BLaER1 treated with 17β-estradiol and CSF1 and Interleukin-3, amounts not matched to agents 10 nM and 100 nM (cell line): ENCODE measurements at regions not wholly inside any gene's neighbourhood (a gene's known extent, or its start where the extent isn't known, plus 50 kb on each side); places are given as distances from the start of the nearest gene placed in this dataset.
"Not testable (repeated sequence)": the region's sequence is repeated elsewhere in the genome, so short reads cannot be mapped to it uniquely, and the experiment has no call there.

Source experiments
- H3K27ac ChIP-seq, 11 experiments: shearing (Covaris generic); formaldehyde crosslinking; 2 replicates each; pipeline ENCODE4 v1.8.1; 2022
- H3K27me3 ChIP-seq, 11 experiments: shearing (Covaris generic); formaldehyde crosslinking; 2 replicates each; pipeline ENCODE4 v1.8.1; 2022
- H3K36me3 ChIP-seq, 11 experiments: shearing (Covaris generic); formaldehyde crosslinking; 2 replicates each; pipeline ENCODE4 v1.8.1; 2022
- H3K4me1 ChIP-seq, 10 experiments: shearing (Covaris generic); formaldehyde crosslinking; 2 replicates each; pipeline ENCODE4 v1.8.1; 2022
- H3K4me2 ChIP-seq, 11 experiments: shearing (Covaris generic); formaldehyde crosslinking; 2 replicates each; pipeline ENCODE4 v1.8.1; 2022
- H3K4me3 ChIP-seq, 10 experiments: shearing (Covaris generic); formaldehyde crosslinking; 2 replicates each; pipeline ENCODE4 v1.8.1; 2022
- H3K9ac ChIP-seq, 11 experiments: shearing (Covaris generic); formaldehyde crosslinking; 2 replicates each; pipeline ENCODE4 v1.8.1; 2022
- H3K9me3 ChIP-seq, 11 experiments: shearing (Covaris generic); formaldehyde crosslinking; replicated peaks in 1 of 11; 2 replicates each; pipeline ENCODE4 v1.8.1; 2022
- H4K20me1 ChIP-seq, 11 experiments: shearing (Covaris generic); formaldehyde crosslinking; 2 replicates each; pipeline ENCODE4 v1.8.1; 2022
- Cebpa-rat ChIP-seq, 11 experiments: shearing (Covaris generic); IDR thresholded peaks; 2 replicates each; pipeline ENCODE4 v1.8.1; 2022

GRCh38 chr4:127347936-127348335, 284.8 kb upstream of the INTU start:
- no peaks in the 10 kb centered on the region for H4K20me1 ChIP-seq
- H3K9ac ChIP-seq, result no peak overlapping the region
- no peaks in the 10 kb centered on the region for H3K27me3 ChIP-seq
- no peak overlapping the region for H3K27ac ChIP-seq
- no peak overlapping the region for H3K4me3 ChIP-seq
- H3K9me3 ChIP-seq, result peaks cover 0 to 13% (median 0%) of the 10 kb centered on the region in 11 experiments; a peak in 2 of 22 replicates
- no peak overlapping the region for H3K4me2 ChIP-seq
- no peaks in the 10 kb centered on the region for H3K36me3 ChIP-seq
- no peak for TF ChIP-seq Cebpa-rat (IDR thresholded peaks at IDR 0.05)
- H3K4me1 ChIP-seq, result no peaks in the 10 kb centered on the region

DNA sequence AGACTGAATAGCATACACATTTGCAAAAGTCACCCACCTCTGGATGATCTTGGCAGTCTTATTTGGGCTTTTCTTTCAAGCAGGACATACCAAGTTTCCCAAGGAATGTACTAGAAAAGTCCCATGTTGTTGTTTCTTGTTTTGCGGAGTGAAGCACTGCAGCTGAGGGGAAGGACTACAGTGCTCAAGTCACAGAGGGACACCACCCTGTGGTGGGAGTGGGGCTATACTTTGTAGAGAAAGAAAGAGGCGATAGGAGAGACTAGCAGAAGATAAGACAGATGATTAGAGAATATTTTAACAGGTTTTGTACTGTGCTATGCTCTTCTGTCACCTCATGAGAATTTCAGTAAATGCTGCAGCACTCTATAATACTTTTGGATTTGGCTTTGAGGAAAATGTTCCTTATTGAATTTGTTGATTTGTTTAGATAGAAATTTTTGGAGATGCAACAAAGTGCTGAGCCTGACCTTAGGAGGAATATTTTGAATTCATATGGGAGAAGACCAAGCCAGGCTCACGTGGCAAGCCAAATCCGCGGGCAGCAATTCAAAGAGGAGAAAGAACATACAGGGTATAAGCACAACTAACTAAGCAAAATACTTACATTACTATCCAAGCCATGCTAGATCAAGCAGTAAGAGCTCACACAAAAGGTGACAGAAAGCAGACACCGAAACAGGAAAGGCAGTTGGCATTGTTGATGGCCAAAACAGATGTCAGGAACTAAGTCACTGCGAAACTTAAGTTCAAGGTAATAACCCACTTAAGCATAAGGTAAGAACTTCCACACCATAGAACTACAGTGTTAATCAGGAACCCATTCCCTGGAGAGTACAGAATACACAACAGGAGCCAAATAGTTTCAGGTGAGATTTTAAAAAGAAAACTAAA, 280.3 kb upstream of the INTU start:
- Histone ChIP-seq H3K4me1 (no peaks in the 10 kb centered on the region), H4K20me1 (no peaks in the 10 kb centered on the region), H3K27me3 (no peaks in the 10 kb centered on the region), H3K9ac (no peak overlapping the region), H3K4me3 (no peak overlapping the region), H3K36me3 (no peaks in the 10 kb centered on the region), H3K4me2 (no peak overlapping the region), H3K27ac (no peak overlapping the region), H3K9me3 (peaks cover 0 to 13% (median 0%) of the 10 kb centered on the region in 11 experiments; a peak in 2 of 22 replicates)
- TF ChIP-seq Cebpa-rat (IDR thresholded peaks at IDR 0.05), result no peak

DNA sequence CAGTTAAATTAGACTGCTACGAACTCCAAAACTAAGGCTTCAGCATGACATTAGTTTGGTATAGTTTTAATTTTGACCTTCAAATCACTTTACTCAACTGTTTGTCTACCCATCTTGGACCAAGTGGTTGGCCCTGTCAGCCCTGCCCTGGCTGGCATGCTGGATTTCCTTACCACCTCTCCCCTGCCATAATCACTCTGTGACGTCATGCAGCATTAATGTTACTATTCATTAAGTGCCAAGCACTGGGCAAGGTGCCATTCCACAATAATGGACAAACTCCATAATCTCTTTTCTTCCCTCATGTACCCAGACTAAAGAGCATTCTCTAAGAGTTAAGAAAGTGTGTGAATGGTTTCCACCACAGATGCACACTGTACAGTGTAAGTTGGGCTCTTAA, 277.0 kb upstream of the INTU start:
- no peaks in the 10 kb centered on the region for H3K9me3 ChIP-seq
- no peak overlapping the region for H3K27ac ChIP-seq

GRCh38 chr4:127357765-127358164, 275.0 kb upstream of the INTU start:
- H3K4me3 ChIP-seq, result no peak overlapping the region
- H3K9ac ChIP-seq, result no peak overlapping the region
- H3K36me3 ChIP-seq, result no peaks in the 10 kb centered on the region
- no peaks in the 10 kb centered on the region for H4K20me1 ChIP-seq
- H3K4me1 ChIP-seq, result no peaks in the 10 kb centered on the region
- H3K4me2 ChIP-seq, result no peak overlapping the region
- no peaks in the 10 kb centered on the region for H3K9me3 ChIP-seq
- no peaks in the 10 kb centered on the region for H3K27me3 ChIP-seq
- TF ChIP-seq Cebpa-rat (IDR thresholded peaks at IDR 0.05), result no peak
- no peak overlapping the region for H3K27ac ChIP-seq

More for the DNA sequence above, 277.0 kb upstream of the INTU start:
- Histone ChIP-seq H3K4me2 (no peak overlapping the region), H3K36me3 (no peaks in the 10 kb centered on the region), H3K27me3 (no peaks in the 10 kb centered on the region), H3K4me3 (no peak overlapping the region), H3K4me1 (no peaks in the 10 kb centered on the region), H4K20me1 (no peaks in the 10 kb centered on the region), H3K9ac (no peak overlapping the region)
- no peak for TF ChIP-seq Cebpa-rat (IDR thresholded peaks at IDR 0.05)

- Histone ChIP-seq H3K27ac (no peak overlapping the region), H3K9ac (no peak overlapping the region), H3K4me2 (no peak overlapping the region), H3K36me3 (no peaks in the 10 kb centered on the region), H3K9me3 (no peaks in the 10 kb centered on the region), H3K4me3 (no peak overlapping the region), H3K27me3 (no peaks in the 10 kb centered on the region), H4K20me1 (no peaks in the 10 kb centered on the region), H3K4me1 (no peaks in the 10 kb centered on the region)
- TF ChIP-seq Cebpa-rat (IDR thresholded peaks at IDR 0.05), result no peak
Measured at GRCh38 chr4:127362686-127363085, 270.1 kb upstream of the INTU start.

- Histone ChIP-seq H3K4me3 (no peak overlapping the region), H4K20me1 (no peaks in the 10 kb centered on the region), H3K36me3 (no peaks in the 10 kb centered on the region), H3K27me3 (no peaks in the 10 kb centered on the region), H3K9me3 (no peaks in the 10 kb centered on the region), H3K4me2 (no peak overlapping the region), H3K27ac (no peak overlapping the region), H3K9ac (no peak overlapping the region), H3K4me1 (no peaks in the 10 kb centered on the region)
- TF ChIP-seq Cebpa-rat (IDR thresholded peaks at IDR 0.05), result no peak
Measured at GRCh38 chr4:127364397-127364796, 268.4 kb upstream of the INTU start.

GRCh38 chr4:127364911-127365310, 267.8 kb upstream of the INTU start:
- H3K4me3 ChIP-seq, result no peak overlapping the region
- H3K9me3 ChIP-seq, result no peaks in the 10 kb centered on the region
- H4K20me1 ChIP-seq, result no peaks in the 10 kb centered on the region
- H3K4me1 ChIP-seq, result no peaks in the 10 kb centered on the region
- no peaks in the 10 kb centered on the region for H3K27me3 ChIP-seq
- no peaks in the 10 kb centered on the region for H3K36me3 ChIP-seq
- no peak overlapping the region for H3K4me2 ChIP-seq
- no peak for TF ChIP-seq Cebpa-rat (IDR thresholded peaks at IDR 0.05)
- no peak overlapping the region for H3K9ac ChIP-seq
- no peak overlapping the region for H3K27ac ChIP-seq

GRCh38 chr4:127370604-127371003, 262.2 kb upstream of the INTU start:
- H3K4me1 ChIP-seq, result no peaks in the 10 kb centered on the region
- no peaks in the 10 kb centered on the region for H3K27me3 ChIP-seq
- no peak overlapping the region for H3K27ac ChIP-seq
- H3K9ac ChIP-seq, result no peak overlapping the region
- H4K20me1 ChIP-seq, result no peaks in the 10 kb centered on the region
- TF ChIP-seq Cebpa-rat (IDR thresholded peaks at IDR 0.05), result no peak
- H3K4me3 ChIP-seq, result no peak overlapping the region
- no peak overlapping the region for H3K4me2 ChIP-seq
- H3K9me3 ChIP-seq, result peaks cover 0 to 17% (median 0%) of the 10 kb centered on the region in 11 experiments; a peak in 4 of 22 replicates
- H3K36me3 ChIP-seq, result no peaks in the 10 kb centered on the region

- TF ChIP-seq Cebpa-rat (IDR thresholded peaks at IDR 0.05), result no peak
Measured at GRCh38 chr4:127379499-127379898, 253.3 kb upstream of the INTU start.

GRCh38 chr4:127379948-127380347, 252.8 kb upstream of the INTU start:
- not testable (repeated sequence) for H3K9me3 ChIP-seq, H3K9ac ChIP-seq, H3K27ac ChIP-seq, H3K4me3 ChIP-seq, H3K36me3 ChIP-seq, H3K4me2 ChIP-seq, H3K27me3 ChIP-seq, H4K20me1 ChIP-seq, H3K4me1 ChIP-seq

More at GRCh38 chr4:127379499-127379898, 253.3 kb upstream of the INTU start:
- Histone ChIP-seq H4K20me1 (no peaks in the 10 kb centered on the region), H3K4me3 (no peak overlapping the region), H3K27me3 (no peaks in the 10 kb centered on the region), H3K4me1 (no peaks in the 10 kb centered on the region), H3K4me2 (no peak overlapping the region), H3K9me3 (peaks cover 0 to 5% (median 0%) of the 10 kb centered on the region in 11 experiments; a peak in 3 of 22 replicates), H3K36me3 (no peaks in the 10 kb centered on the region), H3K9ac (no peak overlapping the region), H3K27ac (no peak overlapping the region)
